Lung microvascular endothelial cell (primary cell): ENCODE measurements at regions not wholly inside any gene's neighbourhood (a gene's known extent, or its start where the extent isn't known, plus 50 kb on each side); places are given as distances from the start of the nearest gene placed in this dataset.

Source experiments
- DNase-seq, 2 donors: peaks; one replicate each; pipeline versions ENCODE4 v3.0.0 to v3.0.0-alpha.2; 2010; ENCODE audit warnings: low read depth in 2 of 2

- DNase-seq: no peak
These were observed 340.3 kb upstream of the TBC1D5 start for GRCh38 chr3:18082551-18083272.

- no peak for DNase-seq
These were observed 337.8 kb upstream of the TBC1D5 start for GRCh38 chr3:18080198-18080689.

- DNase-seq: no peak
These were observed 337.3 kb upstream of the TBC1D5 start for GRCh38 chr3:18079739-18080138.

GRCh38 chr3:18079062-18079461 is 336.6 kb upstream of the TBC1D5 start:
- no peak for DNase-seq

GRCh38 chr3:18077128-18077840 is 334.9 kb upstream of the TBC1D5 start:
- no peak for DNase-seq

GRCh38 chr3:18076301-18076700 is 333.9 kb upstream of the TBC1D5 start:
- no peak for DNase-seq

GRCh38 chr3:18075799-18076198 is 333.4 kb upstream of the TBC1D5 start:
- DNase-seq: no peak

- no peak for DNase-seq
These were observed 329.4 kb upstream of the TBC1D5 start for GRCh38 chr3:18071833-18072232.

- DNase-seq: no peak
These were observed 328.5 kb upstream of the TBC1D5 start for GRCh38 chr3:18070944-18071343.

- no peak for DNase-seq
These were observed 327.8 kb upstream of the TBC1D5 start for GRCh38 chr3:18070231-18070630.

- no peak for DNase-seq
These were observed 327.1 kb upstream of the TBC1D5 start for GRCh38 chr3:18069568-18069967.

- no peak for DNase-seq
These were observed 324.6 kb upstream of the TBC1D5 start for GRCh38 chr3:18066899-18067582.

- DNase-seq: no peak
These were observed 322.2 kb upstream of the TBC1D5 start for GRCh38 chr3:18064586-18064985.

GRCh38 chr3:18062657-18063025 is 320.2 kb upstream of the TBC1D5 start:
- DNase-seq: no peak

GRCh38 chr3:18061737-18062656 is 319.6 kb upstream of the TBC1D5 start:
- no peak for DNase-seq

- DNase-seq: no peak
These were observed 316.2 kb upstream of the TBC1D5 start for GRCh38 chr3:18058666-18059065.

GRCh38 chr3:18057471-18058091 is 315.1 kb upstream of the TBC1D5 start:
- no peak for DNase-seq

GRCh38 chr3:18054625-18055024 is 312.2 kb upstream of the TBC1D5 start:
- no peak for DNase-seq

- DNase-seq: no peak
These were observed 308.9 kb upstream of the TBC1D5 start for GRCh38 chr3:18051306-18051705.

GRCh38 chr3:18049096-18049495 is 306.7 kb upstream of the TBC1D5 start:
- no peak for DNase-seq

- no peak for DNase-seq
These were observed 304.6 kb upstream of the TBC1D5 start for GRCh38 chr3:18047052-18047451.
